ENCODE measurements at regions not wholly inside any gene's neighbourhood (a gene's known extent, or its start where the extent isn't known, plus 50 kb on each side); places are given as distances from the start of the nearest gene placed in this dataset.

DNA sequence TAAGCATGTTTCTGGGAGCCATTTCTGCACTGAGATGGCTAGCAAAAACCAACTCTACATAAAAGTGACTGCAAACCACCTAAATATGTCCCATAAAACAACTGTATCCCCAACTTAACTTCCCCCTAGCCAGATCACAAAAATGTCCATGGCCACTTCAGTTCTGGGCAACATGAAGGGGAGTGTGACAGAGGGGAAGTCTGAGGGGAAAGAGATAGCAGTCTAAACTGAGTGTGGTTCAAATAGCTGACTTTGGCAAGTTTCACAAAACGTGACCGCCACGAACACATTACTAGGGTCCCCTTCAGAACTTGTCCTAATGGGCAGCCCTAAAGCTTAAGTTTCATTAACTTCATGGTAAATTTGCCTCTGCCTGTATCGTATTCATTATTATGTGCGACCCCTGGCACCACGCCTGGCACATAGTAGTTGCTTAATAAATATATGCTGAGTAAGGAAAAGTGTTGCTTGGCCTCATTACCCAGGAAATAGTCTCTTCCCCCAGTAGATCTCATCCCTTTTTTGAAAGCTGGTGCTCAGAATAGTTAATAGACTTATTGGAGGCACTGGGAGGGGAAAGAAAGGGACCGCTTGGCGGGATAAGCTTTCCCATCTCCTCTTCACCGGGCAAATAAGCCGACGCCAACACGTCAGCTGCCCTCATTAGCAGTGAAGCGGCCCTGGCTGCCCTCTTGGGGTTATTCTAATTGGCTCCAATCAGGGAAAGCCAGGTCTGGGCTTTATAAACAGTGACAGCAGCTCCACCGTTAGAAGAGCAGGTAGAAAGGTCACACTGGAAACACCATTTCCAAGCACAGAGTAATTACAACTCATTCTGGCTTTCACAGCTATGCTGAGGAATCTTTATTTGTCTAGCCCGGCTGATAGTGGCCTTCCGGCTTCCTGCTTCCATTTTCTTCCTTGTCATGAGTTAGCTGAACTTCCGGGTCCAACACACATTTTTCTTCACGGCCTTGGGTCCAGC is 122.1 kb downstream of the LRIG2 start:
- TF ChIP-seq, protein P1, sequence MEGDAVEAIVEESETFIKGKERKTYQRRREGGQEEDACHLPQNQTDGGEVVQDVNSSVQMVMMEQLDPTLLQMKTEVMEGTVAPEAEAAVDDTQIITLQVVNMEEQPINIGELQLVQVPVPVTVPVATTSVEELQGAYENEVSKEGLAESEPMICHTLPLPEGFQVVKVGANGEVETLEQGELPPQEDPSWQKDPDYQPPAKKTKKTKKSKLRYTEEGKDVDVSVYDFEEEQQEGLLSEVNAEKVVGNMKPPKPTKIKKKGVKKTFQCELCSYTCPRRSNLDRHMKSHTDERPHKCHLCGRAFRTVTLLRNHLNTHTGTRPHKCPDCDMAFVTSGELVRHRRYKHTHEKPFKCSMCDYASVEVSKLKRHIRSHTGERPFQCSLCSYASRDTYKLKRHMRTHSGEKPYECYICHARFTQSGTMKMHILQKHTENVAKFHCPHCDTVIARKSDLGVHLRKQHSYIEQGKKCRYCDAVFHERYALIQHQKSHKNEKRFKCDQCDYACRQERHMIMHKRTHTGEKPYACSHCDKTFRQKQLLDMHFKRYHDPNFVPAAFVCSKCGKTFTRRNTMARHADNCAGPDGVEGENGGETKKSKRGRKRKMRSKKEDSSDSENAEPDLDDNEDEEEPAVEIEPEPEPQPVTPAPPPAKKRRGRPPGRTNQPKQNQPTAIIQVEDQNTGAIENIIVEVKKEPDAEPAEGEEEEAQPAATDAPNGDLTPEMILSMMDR (IDR thresholded peaks at IDR 0.05; ENCODE audit: low read depth, low read length, missing control alignments) = no peak
- Histone ChIP-seq H3K36me3 (replicated peaks) (no peaks in the 10 kb centered on the region), H3K4me3 (ENCODE audit: low read depth, low read length) (no peak overlapping the region), H3K27me3 (replicated peaks) (no peaks in the 10 kb centered on the region), H3K27ac (no peak overlapping the region)
- in situ Hi-C loops (cut with HindIII; ENCODE audit: low pct_ligation_motif_present, low sequenced_read_pairs) = no loop called here
- no peak for DNase-seq

DNA sequence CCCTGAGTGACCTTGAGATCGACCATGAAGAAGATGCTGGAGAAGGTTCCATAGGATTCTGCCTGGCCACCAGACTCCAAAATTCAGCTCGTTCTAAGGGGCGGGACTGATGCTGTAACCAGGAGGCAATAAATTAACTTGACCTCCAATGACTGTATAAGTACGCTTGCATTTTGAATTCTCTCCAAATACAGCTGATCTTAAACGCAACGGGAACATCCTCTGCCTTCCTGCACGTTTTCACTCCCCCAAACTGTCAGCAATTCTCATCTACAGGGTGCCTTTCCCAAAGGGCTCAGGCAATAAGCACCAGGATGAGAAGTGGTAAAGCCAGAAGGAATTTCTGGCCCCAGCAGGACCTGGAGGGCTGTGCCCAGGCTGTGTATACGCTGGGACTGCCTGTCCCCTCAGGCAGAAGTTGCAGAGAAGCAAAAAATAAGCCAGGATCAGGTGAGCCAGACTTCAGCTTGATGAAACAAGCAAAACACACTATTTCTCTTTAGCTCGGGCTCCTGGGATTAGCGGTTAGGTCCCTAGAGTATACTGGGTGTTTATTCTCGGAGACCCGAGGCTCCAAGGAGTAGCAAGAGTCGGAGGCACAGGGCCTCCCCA is 124.8 kb downstream of the LRIG2 start:
- Histone ChIP-seq H3K27me3 (replicated peaks) (no peaks in the 10 kb centered on the region), H3K4me3 (ENCODE audit: low read depth, low read length) (no peak overlapping the region), H3K27ac (no peak overlapping the region), H3K36me3 (replicated peaks) (no peaks in the 10 kb centered on the region)
- TF ChIP-seq, protein P1 (IDR thresholded peaks at IDR 0.05; ENCODE audit: low read depth, low read length, missing control alignments) = no peak
- DNase-seq = no peak
- in situ Hi-C loops (cut with HindIII; ENCODE audit: low pct_ligation_motif_present, low sequenced_read_pairs) = no loop called here

DNA sequence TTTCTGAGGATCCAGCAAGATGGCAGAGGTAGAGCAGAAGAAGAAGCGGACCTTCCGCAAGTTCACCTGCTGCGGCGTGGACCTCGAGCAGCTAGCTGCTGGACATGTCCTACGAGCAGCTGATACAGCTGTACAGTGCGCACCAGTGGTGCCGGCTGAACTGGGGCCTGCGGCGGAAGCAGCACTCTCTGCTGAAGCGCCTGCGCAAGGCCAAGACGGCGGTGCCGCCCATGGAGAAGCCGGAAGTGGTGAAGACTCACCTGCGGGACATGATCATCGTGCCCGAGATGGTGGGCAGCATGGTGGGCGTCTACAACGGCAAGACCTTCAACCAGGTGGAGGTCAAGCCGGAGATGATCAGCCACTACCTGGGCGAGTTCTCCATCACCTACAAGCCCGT is 125.8 kb downstream of the LRIG2 start:
- in situ Hi-C loops (cut with HindIII; ENCODE audit: low pct_ligation_motif_present, low sequenced_read_pairs) = no loop called here
- H3K27ac ChIP-seq = no peak overlapping the region
- TF ChIP-seq, protein P1 (IDR thresholded peaks at IDR 0.05; ENCODE audit: low read depth, low read length, missing control alignments) = no peak
- no peak for DNase-seq
- no peaks in the 10 kb centered on the region for H3K27me3 ChIP-seq (replicated peaks)
- H3K36me3 ChIP-seq (replicated peaks) = no peaks in the 10 kb centered on the region
- no peak overlapping the region for H3K4me3 ChIP-seq (ENCODE audit: low read depth, low read length)

DNA sequence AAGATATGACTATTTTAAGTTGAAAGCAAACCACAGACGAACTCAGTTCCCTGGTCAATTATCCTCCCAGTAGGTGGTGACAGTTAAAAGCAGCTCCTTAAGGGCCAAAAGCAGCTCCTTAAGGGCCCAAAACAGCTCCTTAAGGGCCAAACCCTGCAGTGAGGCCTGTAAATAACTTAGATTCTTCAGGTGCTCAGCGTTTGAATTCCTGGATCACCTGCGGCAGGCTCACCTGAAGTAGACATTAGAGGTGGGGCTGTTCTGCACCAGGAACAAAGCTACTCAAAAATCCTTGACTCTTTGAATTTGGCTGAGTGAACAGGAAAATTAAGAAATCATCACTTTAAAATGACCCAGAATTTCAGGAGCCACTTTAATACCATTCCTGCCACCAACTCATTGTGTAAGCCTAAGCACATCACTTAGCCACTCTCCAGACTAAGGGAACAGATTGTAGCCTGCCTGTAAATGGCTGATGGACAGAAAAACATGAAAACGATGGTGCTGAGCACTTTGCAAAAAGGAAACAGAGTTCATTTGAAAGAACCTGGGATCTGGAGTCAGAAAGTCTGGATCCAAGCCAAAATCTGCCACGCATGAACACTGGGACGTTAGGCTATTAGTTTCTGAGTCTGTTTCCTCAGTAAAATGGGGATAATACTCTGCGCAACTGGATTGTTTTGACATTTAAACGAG is 126.9 kb downstream of the LRIG2 start:
- in situ Hi-C loops (cut with HindIII; ENCODE audit: low pct_ligation_motif_present, low sequenced_read_pairs) = no loop called here
- no peaks in the 10 kb centered on the region for H3K36me3 ChIP-seq (replicated peaks)
- no peaks in the 10 kb centered on the region for H3K27me3 ChIP-seq (replicated peaks)
- H3K4me3 ChIP-seq (ENCODE audit: low read depth, low read length) = no peak overlapping the region
- DNase-seq = no peak
- TF ChIP-seq, protein P1 (IDR thresholded peaks at IDR 0.05; ENCODE audit: low read depth, low read length, missing control alignments) = no peak
- H3K27ac ChIP-seq = no peak overlapping the region

DNA sequence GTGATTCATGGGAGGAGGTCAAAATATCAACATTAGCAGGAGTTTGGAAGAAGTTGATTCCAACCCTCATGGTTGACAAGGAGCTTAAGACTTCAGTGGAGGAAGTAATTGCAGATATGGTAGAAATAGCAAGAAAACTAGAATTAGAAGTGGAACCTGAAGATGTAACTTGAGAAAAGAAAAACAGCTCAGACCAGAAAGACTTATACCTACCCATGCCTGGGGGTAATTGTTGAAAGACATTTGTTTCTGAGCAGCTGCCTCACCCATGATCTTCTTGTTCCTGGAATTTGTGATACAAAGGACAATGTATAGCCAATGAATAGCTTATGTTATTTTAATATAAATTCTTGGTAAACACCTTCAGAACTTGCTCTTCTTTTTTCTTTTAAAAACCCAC is 128.6 kb downstream of the LRIG2 start:
- H3K36me3 ChIP-seq (replicated peaks) = no peaks in the 10 kb centered on the region
- H3K27ac ChIP-seq = no peak overlapping the region
- DNase-seq = no peak
- TF ChIP-seq, protein P1 (IDR thresholded peaks at IDR 0.05; ENCODE audit: low read depth, low read length, missing control alignments) = no peak
- no peak overlapping the region for H3K4me3 ChIP-seq (ENCODE audit: low read depth, low read length)
- in situ Hi-C loops (cut with HindIII; ENCODE audit: low pct_ligation_motif_present, low sequenced_read_pairs) = no loop called here
- H3K27me3 ChIP-seq (replicated peaks) = no peaks in the 10 kb centered on the region

Data from brain microvascular endothelial cell (primary cell).